ENCODE measurements at regions not wholly inside any gene's neighbourhood (a gene's known extent, or its start where the extent isn't known, plus 50 kb on each side); places are given as distances from the start of the nearest gene placed in this dataset.

DNA sequence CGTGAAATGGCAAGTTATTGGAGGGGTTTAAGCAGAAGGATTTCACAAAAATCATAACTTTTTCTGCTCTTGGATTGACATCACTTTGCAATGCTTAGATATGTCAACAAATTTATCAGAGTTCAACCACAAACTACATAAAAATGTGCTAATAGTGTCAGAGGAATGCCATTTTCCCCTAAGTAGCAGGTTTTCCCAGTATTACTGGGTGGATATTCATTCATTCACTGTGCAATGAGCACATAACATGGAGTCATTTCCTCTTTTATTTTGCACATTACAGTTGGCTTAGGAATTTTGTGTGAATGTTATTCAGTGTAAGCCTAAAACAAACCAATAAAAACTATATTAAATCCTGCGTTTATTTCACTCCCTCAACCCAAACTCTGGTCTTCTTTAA, 537.3 kb upstream of the MCTP2 start:
- Histone ChIP-seq H3K27ac (no peak overlapping the region), H3K9me3 (no peaks in the 10 kb centered on the region), H3K4me3 (no peak overlapping the region), H3K36me3 (no peaks in the 10 kb centered on the region), H3K4me1 (no peaks in the 10 kb centered on the region), H3K27me3 (no peaks in the 10 kb centered on the region)
- no peak for TF ChIP-seq CTCF (IDR thresholded peaks at IDR 0.05)
- TF ChIP-seq POLR2A (IDR thresholded peaks at IDR 0.05): no peak
- intact Hi-C loops (cut with DNase I; ENCODE audit: low total_unique reads): no loop called here
- DNase-seq: no peak

- Histone ChIP-seq H3K9me3 (peaks cover 0 to 9% of the 10 kb centered on the region in 2 donors), H3K27ac (no peak overlapping the region), H3K4me3 (no peak overlapping the region), H3K27me3 (no peaks in the 10 kb centered on the region), H3K36me3 (no peaks in the 10 kb centered on the region), H3K4me1 (no peaks in the 10 kb centered on the region)
- no peak for TF ChIP-seq CTCF (IDR thresholded peaks at IDR 0.05)
- no peak for TF ChIP-seq POLR2A (IDR thresholded peaks at IDR 0.05)
- no peak for DNase-seq
- intact Hi-C loops (cut with DNase I; ENCODE audit: low total_unique reads): no loop called here
Observed at GRCh38 chr15:93683651-93684050, 547.7 kb upstream of the MCTP2 start.

- intact Hi-C loops (cut with DNase I; ENCODE audit: low total_unique reads): no loop called here
- Histone ChIP-seq H3K27ac (no peak overlapping the region), H3K36me3 (no peaks in the 10 kb centered on the region), H3K27me3 (no peaks in the 10 kb centered on the region), H3K4me1 (no peaks in the 10 kb centered on the region), H3K4me3 (no peak overlapping the region), H3K9me3 (no peaks in the 10 kb centered on the region)
- DNase-seq: no peak
- no peak for TF ChIP-seq CTCF (IDR thresholded peaks at IDR 0.05)
- no peak for TF ChIP-seq POLR2A (IDR thresholded peaks at IDR 0.05)
Observed at GRCh38 chr15:93671387-93671943, 559.9 kb upstream of the MCTP2 start.

- Histone ChIP-seq H3K9me3 (no peaks in the 10 kb centered on the region), H3K36me3 (no peaks in the 10 kb centered on the region), H3K4me1 (no peaks in the 10 kb centered on the region), H3K4me3 (no peak overlapping the region), H3K27me3 (no peaks in the 10 kb centered on the region), H3K27ac (no peak overlapping the region)
- intact Hi-C loops (cut with DNase I; ENCODE audit: low total_unique reads): no loop called here
- DNase-seq: no peak
- TF ChIP-seq CTCF (IDR thresholded peaks at IDR 0.05) (no peak), POLR2A (IDR thresholded peaks at IDR 0.05) (no peak)
Observed at GRCh38 chr15:93670931-93671330, 560.4 kb upstream of the MCTP2 start.

DNA sequence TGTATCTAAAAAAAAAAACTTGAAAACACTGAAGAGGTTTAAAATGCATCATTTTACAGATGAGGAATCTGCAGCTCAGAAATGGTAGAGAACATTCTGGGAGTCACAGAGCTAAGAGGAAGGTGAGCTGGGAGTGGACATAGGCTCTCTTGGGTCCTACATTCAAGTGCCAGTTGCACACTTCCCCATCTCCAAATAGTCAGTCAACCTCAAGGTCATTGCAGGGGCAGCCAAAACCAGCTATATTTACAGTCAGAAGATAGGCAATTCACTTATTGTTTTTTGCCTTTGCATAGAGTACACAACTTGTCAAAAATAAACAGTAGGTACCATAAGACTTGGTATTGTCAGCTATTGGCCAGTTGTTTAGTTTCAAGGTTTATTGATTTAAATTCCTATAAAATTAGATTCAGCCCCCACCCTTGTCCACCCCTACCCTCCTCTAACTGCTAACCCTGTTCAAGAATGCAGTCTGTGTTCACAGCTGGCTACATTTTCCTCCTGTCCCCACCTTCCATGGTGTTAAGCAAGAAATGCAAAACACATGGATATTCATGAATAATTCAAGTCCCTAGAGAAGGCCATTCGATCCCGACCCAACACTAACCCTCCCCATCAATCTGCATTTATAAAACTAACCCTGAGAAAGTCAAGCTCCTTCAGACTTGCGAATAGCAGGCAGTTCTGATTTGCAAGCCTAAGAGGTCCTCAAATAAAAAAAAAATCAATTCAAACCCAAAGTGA, 567.0 kb upstream of the MCTP2 start:
- H3K4me3 ChIP-seq: no peak overlapping the region
- no peak for DNase-seq

More for the DNA sequence above, 567.0 kb upstream of the MCTP2 start:
- Histone ChIP-seq H3K9me3 (no peaks in the 10 kb centered on the region), H3K27me3 (no peaks in the 10 kb centered on the region), H3K27ac (no peak overlapping the region), H3K4me1 (no peaks in the 10 kb centered on the region), H3K36me3 (no peaks in the 10 kb centered on the region)
- intact Hi-C loops (cut with DNase I; ENCODE audit: low total_unique reads): no loop called here
- no peak for TF ChIP-seq CTCF (IDR thresholded peaks at IDR 0.05)
- TF ChIP-seq POLR2A (IDR thresholded peaks at IDR 0.05): no peak

Measured in uterus (tissue), 3 donors.